Adrenal gland (tissue), 5 donors: ENCODE measurements at regions not wholly inside any gene's neighbourhood (a gene's known extent, or its start where the extent isn't known, plus 50 kb on each side); places are given as distances from the start of the nearest gene placed in this dataset.

Experiments used
- CTCF ChIP-seq, 6 experiments: fragments of 450-650 bp in 4 of 6; fragments of 200-600 bp in 2 of 6; sonication (generic) in 1 of 6; IDR thresholded peaks; 1 replicate in 5 of 6; 2 replicates in 1 of 6; pipeline versions ENCODE4 v1.5.1 to v1.8.0; 2016 to 2021; ENCODE audit warnings: antibody characterized with exemption in 6 of 6, mild to moderate bottlenecking in 2 of 6, moderate library complexity in 1 of 6
- POLR2A ChIP-seq, 2 donors: fragments of 450-650 bp; IDR thresholded peaks; one replicate each; pipeline ENCODE4 v1.6.1; 2017; ENCODE audit warnings: antibody characterized with exemption in 2 of 2, mild to moderate bottlenecking in 2 of 2, moderate library complexity in 1 of 2
- donor health status: DM: no; HTN: no; CAD: no.

- TF ChIP-seq CTCF (IDR thresholded peaks at IDR 0.05) (no peak), POLR2A (IDR thresholded peaks at IDR 0.05) (no peak)
These were observed 78.5 kb upstream of the EIF5 start for GRCh38 chr14:103255555-103255954.
